B cell (primary cell): ENCODE measurements at regions not wholly inside any gene's neighbourhood (a gene's known extent, or its start where the extent isn't known, plus 50 kb on each side); places are given as distances from the start of the nearest gene placed in this dataset.

Source experiments
- CTCF ChIP-seq: fragments of 200-600 bp; IDR thresholded peaks from one replicate; pipeline ENCODE4 v1.8.0; 2022; ENCODE audit warnings: antibody characterized with exemption, mild to moderate bottlenecking
- EZH2 ChIP-seq: IDR thresholded peaks from 2 replicates; pipeline ENCODE4 v1.6.1; 2012; ENCODE audit warnings: borderline replicate concordance, low read depth, mild to moderate bottlenecking, moderate library complexity, low read length; ENCODE audit not compliant: insufficient read depth, poor library complexity, severe bottlenecking

DNA sequence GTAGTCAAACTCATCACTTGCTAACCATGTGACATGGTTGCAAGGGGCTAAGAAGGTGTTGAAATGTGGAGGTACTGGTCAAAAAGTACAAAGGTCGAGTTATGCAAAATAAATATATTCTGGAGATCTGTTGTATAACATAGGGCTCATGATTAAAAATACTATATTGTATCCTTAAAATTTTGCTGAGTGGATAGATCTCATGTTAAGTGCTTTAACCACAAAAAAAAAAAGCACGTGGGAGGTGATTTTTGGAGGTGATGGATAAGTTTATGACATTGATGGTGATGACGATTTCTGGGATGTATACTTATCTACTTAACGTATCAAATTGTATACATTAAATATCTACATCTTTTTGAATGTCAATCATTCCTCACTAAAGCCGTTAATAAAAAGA, 96.2 kb upstream of the PAPPA start:
- TF ChIP-seq EZH2 (no peak), CTCF (no peak)
